HCT116 (cell line): ENCODE measurements at regions not wholly inside any gene's neighbourhood (a gene's known extent, or its start where the extent isn't known, plus 50 kb on each side); places are given as distances from the start of the nearest gene placed in this dataset.

ENCODE experiments used
- ATAC-seq: fragments of 200-7000 bp; cut with Tn5 transposase; 2 replicates; pipeline ENCODE4 v1.9.1; 2020; ENCODE audit warnings: mild to moderate bottlenecking, moderate library complexity
- BruUV-seq: library from RNA; stranded (reverse); fragments of 400-500 nt; replicated peaks from 2 replicates; lab custom pipeline; 2021; lab: Mats Ljungman, UMichigan
- CTCF ChIA-PET: fragments of 300-600 bp; sonication (Branson Sonifier 250); formaldehyde crosslinking; loops from one replicate; lab custom pipeline; 2021; ENCODE audit warnings: antibody characterized with exemption; lab: Charles Lee
- POLR2A ChIA-PET: fragments of 300-600, 350-600 bp; sonication (Branson Sonifier 250); formaldehyde crosslinking; loops from one replicate; lab custom pipeline; 2021; ENCODE audit warnings: antibody characterized with exemption; lab: Charles Lee
- RAD21 ChIA-PET, 2 experiments: fragments of 300-600 bp; sonication (Branson Sonifier 250); formaldehyde crosslinking; loops; one replicate each; lab custom pipeline; 2023; ENCODE audit warnings: low total read pairs in 2 of 2; ENCODE audit not compliant: uncharacterized antibody in 2 of 2, unreplicated experiment in 2 of 2, low non-redundant PET in 1 of 2; lab: Charles Lee
- DNase-seq: peaks from one replicate; pipeline ENCODE4 v3.0.0-alpha.2; 2010; ENCODE audit warnings: low read depth, low spot score
- H2AFZ ChIP-seq: fragments of 200-600 bp; shearing (Covaris generic), sonication (generic); 2 replicates; pipeline ENCODE4 v1.6.1; 2017; ENCODE audit warnings: low read depth, mixed run types, mixed read lengths, antibody characterized with exemption, low read length; ENCODE audit not compliant: poor library complexity, severe bottlenecking
- H3K27ac ChIP-seq: 2 replicates; pipeline ENCODE4 v1.5.1; 2012; ENCODE audit warnings: low read depth, low read length
- H3K27me3 ChIP-seq: fragments of 200-600 bp; sonication (generic); 2 replicates; pipeline ENCODE4 v1.6.1; 2016; ENCODE audit warnings: mixed run types, low read length, mixed read lengths; ENCODE audit not compliant: insufficient read depth
- H3K36me3 ChIP-seq, 2 experiments: fragments of 200-500 bp in 1 of 2; fragments of 200-600 bp in 1 of 2; sonication (Bioruptor generic) in 1 of 2; sonication (generic) in 1 of 2; 2 replicates each; pipeline versions ENCODE4 v1.5.1 to v1.6.1; 2014 to 2016; ENCODE audit warnings: low read length in 2 of 2, inconsistent platforms in 1 of 2, mixed read lengths in 1 of 2, mixed run types in 1 of 2; ENCODE audit not compliant: insufficient read depth in 2 of 2, control insufficient read depth in 1 of 2
- H3K4me1 ChIP-seq, 2 experiments: fragments of 200-600 bp in 1 of 2; sonication (generic) in 1 of 2; 2 replicates each; pipeline versions ENCODE4 v1.5.1 to v1.6.1; 2012 to 2017; ENCODE audit warnings: low read length in 2 of 2, inconsistent platforms in 1 of 2, mild to moderate bottlenecking in 1 of 2, mixed read lengths in 1 of 2, mixed run types in 1 of 2, moderate library complexity in 1 of 2; ENCODE audit not compliant: insufficient read depth in 2 of 2, control insufficient read depth in 1 of 2
- H3K4me2 ChIP-seq: fragments of 200-600 bp; sonication (generic); 2 replicates; pipeline ENCODE4 v1.6.1; 2017; ENCODE audit warnings: mixed run types, low read length, mixed read lengths
- H3K4me3 ChIP-seq, 2 experiments: fragments of 200-600 bp in 1 of 2; sonication (generic) in 1 of 2; replicated peaks in 1 of 2; 2 replicates each; pipeline ENCODE4 v1.5.1; 2011 to 2016; ENCODE audit warnings: low read length in 2 of 2, control low read depth in 1 of 2, low read depth in 1 of 2, mild to moderate bottlenecking in 1 of 2, mixed read lengths in 1 of 2, mixed run types in 1 of 2
- H3K79me2 ChIP-seq: fragments of 200-600 bp; sonication (generic); 2 replicates; pipeline ENCODE4 v1.6.1; 2017; ENCODE audit warnings: mild to moderate bottlenecking, mixed run types, low read length, moderate library complexity, mixed read lengths; ENCODE audit not compliant: insufficient read depth
- H3K9ac ChIP-seq: fragments of 200-600 bp; sonication (generic); 2 replicates; pipeline ENCODE4 v1.6.1; 2016; ENCODE audit warnings: low read length, mixed read lengths
- H3K9me2 ChIP-seq: fragments of 200-600 bp; sonication (generic), shearing (Covaris generic); 2 replicates; pipeline ENCODE4 v1.6.1; 2017; ENCODE audit warnings: mixed run types, mild to moderate bottlenecking, moderate library complexity; ENCODE audit not compliant: insufficient read depth
- H3K9me3 ChIP-seq, 2 experiments: fragments of 200-500 bp in 1 of 2; fragments of 200-600 bp in 1 of 2; sonication (Bioruptor generic) in 1 of 2; sonication (generic) in 1 of 2; 2 replicates each; pipeline ENCODE4 v1.6.1; 2014 to 2017; ENCODE audit warnings: low read length in 2 of 2, mixed read lengths in 2 of 2, inconsistent platforms in 1 of 2, low read depth in 1 of 2, mild to moderate bottlenecking in 1 of 2, mixed run types in 1 of 2, moderate library complexity in 1 of 2; ENCODE audit not compliant: control insufficient read depth in 1 of 2, insufficient read depth in 1 of 2
- H4K20me1 ChIP-seq: fragments of 200-600 bp; sonication (generic), shearing (Covaris generic); 2 replicates; pipeline ENCODE4 v1.6.1; 2017; ENCODE audit warnings: mixed run types, mild to moderate bottlenecking, moderate library complexity; ENCODE audit not compliant: insufficient read depth
- CBX3 ChIP-seq: IDR thresholded peaks from 2 replicates; pipeline ENCODE4 v1.6.1; 2012; ENCODE audit warnings: low read depth
- CEBPB ChIP-seq: IDR thresholded peaks from 2 replicates; pipeline ENCODE4 v1.6.1; 2012; ENCODE audit warnings: low read depth
- EZH2 ChIP-seq: fragments of 200-600 bp; sonication (generic); IDR thresholded peaks from 2 replicates; pipeline ENCODE4 v1.6.1; 2017; ENCODE audit warnings: antibody characterized with exemption, mixed run types
- EZH2phosphoT487 ChIP-seq: fragments of 200-600 bp; IDR thresholded peaks from 2 replicates; pipeline ENCODE4 v1.6.1; 2018; ENCODE audit warnings: antibody characterized with exemption, borderline replicate concordance
- JUND ChIP-seq: IDR thresholded peaks from 2 replicates; pipeline ENCODE4 v1.6.1; 2012
- POLR2A ChIP-seq: IDR thresholded peaks from 2 replicates; pipeline ENCODE4 v1.7.0; 2011; ENCODE audit warnings: borderline replicate concordance; ENCODE audit not compliant: insufficient read depth, insufficient read length; ENCODE audit errors: extremely low read depth
- RAD21 ChIP-seq: IDR thresholded peaks from 2 replicates; pipeline ENCODE4 v1.6.1; 2012; ENCODE audit warnings: low read depth, mild to moderate bottlenecking
- SIN3A ChIP-seq: IDR thresholded peaks from 2 replicates; pipeline ENCODE4 v1.6.1; 2012; ENCODE audit warnings: low read depth
- SP1 ChIP-seq: IDR thresholded peaks from 2 replicates; pipeline ENCODE4 v1.6.1; 2012; ENCODE audit warnings: low read depth
- TCF7L2 ChIP-seq: IDR thresholded peaks from 2 replicates; pipeline ENCODE4 v1.7.0; 2011; ENCODE audit warnings: borderline replicate concordance, inconsistent platforms; ENCODE audit not compliant: insufficient read depth, insufficient read length; ENCODE audit errors: extremely low read depth
- YY1 ChIP-seq: IDR thresholded peaks from 2 replicates; pipeline ENCODE4 v1.6.1; 2011; ENCODE audit warnings: low read length, low read depth, moderate library complexity, mild to moderate bottlenecking; ENCODE audit not compliant: insufficient replicate concordance; ENCODE audit errors: extremely low read depth
- ZFX ChIP-seq: fragments of 450-650 bp; IDR thresholded peaks from 2 replicates; pipeline ENCODE4 v1.6.1; 2017
- ZNF274 ChIP-seq: fragments of 200-500 bp; sonication (Bioruptor generic); IDR thresholded peaks from 2 replicates; pipeline ENCODE4 v1.6.1; 2014; ENCODE audit warnings: mild to moderate bottlenecking, low read depth, low read length, inconsistent platforms
- intact Hi-C: fragments of 100-400 bp; cut with micrococcal nuclease; formaldehyde crosslinking; loops from 2 replicates; pipeline ENCODE4 v1.10.0; 2022
- TF ChIP-seq, protein P1 (sequence below): IDR thresholded peaks from 2 replicates; pipeline ENCODE4 v1.6.1; 2011; ENCODE audit warnings: mild to moderate bottlenecking, low read length, moderate library complexity; ENCODE audit not compliant: insufficient replicate concordance; ENCODE audit errors: extremely low read depth
- TF ChIP-seq, protein P2 (sequence below), 3 experiments: fragments of 200-600 bp in 1 of 3; sonication (generic) in 1 of 3; IDR thresholded peaks in 2 of 3; conservative IDR thresholded peaks in 1 of 3; 2 replicates each; pipeline ENCODE4 v1.5.1; 2012 to 2017; ENCODE audit warnings: low read depth in 2 of 3, low read length in 2 of 3, antibody characterized with exemption in 1 of 3, borderline replicate concordance in 1 of 3, control low read depth in 1 of 3, mild to moderate bottlenecking in 1 of 3, mixed read lengths in 1 of 3, mixed run types in 1 of 3, moderate library complexity in 1 of 3; ENCODE audit not compliant: insufficient read depth in 1 of 3
- TF ChIP-seq, protein P3 (sequence below): IDR thresholded peaks from 2 replicates; pipeline ENCODE4 v1.6.1; 2012; ENCODE audit warnings: low read depth
- TF ChIP-seq, protein P4 (sequence below): IDR thresholded peaks from 2 replicates; pipeline ENCODE4 v1.6.1; 2012

- no TSS peak for BruUV-seq
Measured at GRCh38 chr15:25235391-25235790, 203.4 kb downstream of the UBE3A start.

More at GRCh38 chr15:25235391-25235790, 203.4 kb downstream of the UBE3A start:
- POLR2A ChIA-PET: no interaction called here
- ATAC-seq: no peak
- CTCF ChIA-PET: no interaction called here
- no peaks in the 10 kb centered on the region for H3K4me1 ChIP-seq
- H3K27me3 ChIP-seq: no peaks in the 10 kb centered on the region
- DNase-seq: no peak
- no peaks in the 10 kb centered on the region for H4K20me1 ChIP-seq
- intact Hi-C loops: no loop called here
- H3K4me3 ChIP-seq: no peak overlapping the region
- H3K36me3 ChIP-seq: no peaks in the 10 kb centered on the region
- no peak overlapping the region for H3K4me2 ChIP-seq
- H3K9me3 ChIP-seq: peaks cover 4 to 39% of the 10 kb centered on the region in 2 experiments; a peak in 2 of 4 replicates
- no peak overlapping the region for H2AFZ ChIP-seq
- no peak overlapping the region for H3K9ac ChIP-seq
- TF ChIP-seq, protein P1, sequence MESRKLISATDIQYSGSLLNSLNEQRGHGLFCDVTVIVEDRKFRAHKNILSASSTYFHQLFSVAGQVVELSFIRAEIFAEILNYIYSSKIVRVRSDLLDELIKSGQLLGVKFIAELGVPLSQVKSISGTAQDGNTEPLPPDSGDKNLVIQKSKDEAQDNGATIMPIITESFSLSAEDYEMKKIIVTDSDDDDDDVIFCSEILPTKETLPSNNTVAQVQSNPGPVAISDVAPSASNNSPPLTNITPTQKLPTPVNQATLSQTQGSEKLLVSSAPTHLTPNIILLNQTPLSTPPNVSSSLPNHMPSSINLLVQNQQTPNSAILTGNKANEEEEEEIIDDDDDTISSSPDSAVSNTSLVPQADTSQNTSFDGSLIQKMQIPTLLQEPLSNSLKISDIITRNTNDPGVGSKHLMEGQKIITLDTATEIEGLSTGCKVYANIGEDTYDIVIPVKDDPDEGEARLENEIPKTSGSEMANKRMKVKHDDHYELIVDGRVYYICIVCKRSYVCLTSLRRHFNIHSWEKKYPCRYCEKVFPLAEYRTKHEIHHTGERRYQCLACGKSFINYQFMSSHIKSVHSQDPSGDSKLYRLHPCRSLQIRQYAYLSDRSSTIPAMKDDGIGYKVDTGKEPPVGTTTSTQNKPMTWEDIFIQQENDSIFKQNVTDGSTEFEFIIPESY: no peak
- TF ChIP-seq EZH2: no peak
- no peak for TF ChIP-seq TCF7L2
- TF ChIP-seq RAD21: no peak
- no peak for TF ChIP-seq YY1
- TF ChIP-seq, protein P2, sequence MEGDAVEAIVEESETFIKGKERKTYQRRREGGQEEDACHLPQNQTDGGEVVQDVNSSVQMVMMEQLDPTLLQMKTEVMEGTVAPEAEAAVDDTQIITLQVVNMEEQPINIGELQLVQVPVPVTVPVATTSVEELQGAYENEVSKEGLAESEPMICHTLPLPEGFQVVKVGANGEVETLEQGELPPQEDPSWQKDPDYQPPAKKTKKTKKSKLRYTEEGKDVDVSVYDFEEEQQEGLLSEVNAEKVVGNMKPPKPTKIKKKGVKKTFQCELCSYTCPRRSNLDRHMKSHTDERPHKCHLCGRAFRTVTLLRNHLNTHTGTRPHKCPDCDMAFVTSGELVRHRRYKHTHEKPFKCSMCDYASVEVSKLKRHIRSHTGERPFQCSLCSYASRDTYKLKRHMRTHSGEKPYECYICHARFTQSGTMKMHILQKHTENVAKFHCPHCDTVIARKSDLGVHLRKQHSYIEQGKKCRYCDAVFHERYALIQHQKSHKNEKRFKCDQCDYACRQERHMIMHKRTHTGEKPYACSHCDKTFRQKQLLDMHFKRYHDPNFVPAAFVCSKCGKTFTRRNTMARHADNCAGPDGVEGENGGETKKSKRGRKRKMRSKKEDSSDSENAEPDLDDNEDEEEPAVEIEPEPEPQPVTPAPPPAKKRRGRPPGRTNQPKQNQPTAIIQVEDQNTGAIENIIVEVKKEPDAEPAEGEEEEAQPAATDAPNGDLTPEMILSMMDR (IDR thresholded peaks at IDR 0.05 in 2 of 3, conservative IDR thresholded peaks at IDR 0.05 in 1 of 3; ENCODE audit: borderline replicate concordance in 1 of 3, insufficient read depth in 1 of 3, low read depth in 2 of 3, low read length in 2 of 3): no peak
- TF ChIP-seq, protein P3, sequence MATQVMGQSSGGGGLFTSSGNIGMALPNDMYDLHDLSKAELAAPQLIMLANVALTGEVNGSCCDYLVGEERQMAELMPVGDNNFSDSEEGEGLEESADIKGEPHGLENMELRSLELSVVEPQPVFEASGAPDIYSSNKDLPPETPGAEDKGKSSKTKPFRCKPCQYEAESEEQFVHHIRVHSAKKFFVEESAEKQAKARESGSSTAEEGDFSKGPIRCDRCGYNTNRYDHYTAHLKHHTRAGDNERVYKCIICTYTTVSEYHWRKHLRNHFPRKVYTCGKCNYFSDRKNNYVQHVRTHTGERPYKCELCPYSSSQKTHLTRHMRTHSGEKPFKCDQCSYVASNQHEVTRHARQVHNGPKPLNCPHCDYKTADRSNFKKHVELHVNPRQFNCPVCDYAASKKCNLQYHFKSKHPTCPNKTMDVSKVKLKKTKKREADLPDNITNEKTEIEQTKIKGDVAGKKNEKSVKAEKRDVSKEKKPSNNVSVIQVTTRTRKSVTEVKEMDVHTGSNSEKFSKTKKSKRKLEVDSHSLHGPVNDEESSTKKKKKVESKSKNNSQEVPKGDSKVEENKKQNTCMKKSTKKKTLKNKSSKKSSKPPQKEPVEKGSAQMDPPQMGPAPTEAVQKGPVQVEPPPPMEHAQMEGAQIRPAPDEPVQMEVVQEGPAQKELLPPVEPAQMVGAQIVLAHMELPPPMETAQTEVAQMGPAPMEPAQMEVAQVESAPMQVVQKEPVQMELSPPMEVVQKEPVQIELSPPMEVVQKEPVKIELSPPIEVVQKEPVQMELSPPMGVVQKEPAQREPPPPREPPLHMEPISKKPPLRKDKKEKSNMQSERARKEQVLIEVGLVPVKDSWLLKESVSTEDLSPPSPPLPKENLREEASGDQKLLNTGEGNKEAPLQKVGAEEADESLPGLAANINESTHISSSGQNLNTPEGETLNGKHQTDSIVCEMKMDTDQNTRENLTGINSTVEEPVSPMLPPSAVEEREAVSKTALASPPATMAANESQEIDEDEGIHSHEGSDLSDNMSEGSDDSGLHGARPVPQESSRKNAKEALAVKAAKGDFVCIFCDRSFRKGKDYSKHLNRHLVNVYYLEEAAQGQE: no peak
- no peak for TF ChIP-seq EZH2phosphoT487
- TF ChIP-seq, protein P4, sequence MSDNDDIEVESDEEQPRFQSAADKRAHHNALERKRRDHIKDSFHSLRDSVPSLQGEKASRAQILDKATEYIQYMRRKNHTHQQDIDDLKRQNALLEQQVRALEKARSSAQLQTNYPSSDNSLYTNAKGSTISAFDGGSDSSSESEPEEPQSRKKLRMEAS: no peak
- TF ChIP-seq CEBPB: no peak
- TF ChIP-seq SP1: no peak
- TF ChIP-seq ZNF274: no peak
- no peak for TF ChIP-seq POLR2A
- no peak for TF ChIP-seq CBX3
- TF ChIP-seq JUND: no peak
- TF ChIP-seq ZFX: no peak
- TF ChIP-seq SIN3A: no peak
- RAD21 ChIA-PET: no interaction called here
- H3K79me2 ChIP-seq: no peaks in the 10 kb centered on the region
- H3K9me2 ChIP-seq: no peaks in the 10 kb centered on the region
- H3K27ac ChIP-seq: no peak overlapping the region
